DMS153 (cell line): ENCODE measurements at regions not wholly inside any gene's neighbourhood (a gene's known extent, or its start where the extent isn't known, plus 50 kb on each side); places are given as distances from the start of the nearest gene placed in this dataset.
"Not testable (repeated sequence)": the region's sequence is repeated elsewhere in the genome, so short reads cannot be mapped to it uniquely, and the experiment has no call there.

Experiments
- DNase-seq: peaks from one replicate; lab custom pipeline; 2025; lab: John Stamatoyannopoulos, UW

DNA sequence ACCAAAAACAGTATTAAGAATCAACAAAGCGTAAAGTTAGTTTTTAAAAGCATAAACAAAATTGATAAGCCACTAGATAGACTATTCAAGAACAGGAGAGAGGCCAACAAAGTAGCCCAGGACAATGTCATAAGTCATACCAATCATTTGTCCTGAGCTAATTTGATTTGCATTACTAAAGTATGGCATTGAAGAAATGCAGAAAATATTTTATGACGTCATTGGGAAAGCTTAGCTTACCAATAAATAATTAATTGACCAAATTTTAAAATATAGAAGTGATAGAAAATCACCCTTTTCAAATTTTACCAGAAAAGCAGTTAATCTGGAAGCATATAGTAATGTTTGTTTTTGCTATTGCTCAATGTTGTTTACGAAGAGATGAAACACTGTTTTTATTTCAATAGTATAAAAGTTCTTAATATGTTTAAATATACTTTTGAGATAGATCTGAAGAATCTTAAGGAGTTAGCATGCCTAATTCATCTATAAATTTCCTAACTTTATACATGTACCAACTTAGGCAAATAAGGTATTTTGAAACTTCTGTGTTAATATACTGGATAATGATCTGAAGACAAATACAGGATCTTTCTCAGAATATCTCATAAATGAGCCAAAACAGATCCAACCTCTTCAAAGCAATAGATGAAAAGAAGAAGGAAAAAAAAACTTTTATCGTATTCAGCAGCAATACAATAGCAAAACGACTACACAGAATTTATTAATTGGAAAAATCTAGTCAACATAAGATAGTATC lies 1118.5 kb downstream of the SLC16A7 start:
- no peak for DNase-seq

DNA sequence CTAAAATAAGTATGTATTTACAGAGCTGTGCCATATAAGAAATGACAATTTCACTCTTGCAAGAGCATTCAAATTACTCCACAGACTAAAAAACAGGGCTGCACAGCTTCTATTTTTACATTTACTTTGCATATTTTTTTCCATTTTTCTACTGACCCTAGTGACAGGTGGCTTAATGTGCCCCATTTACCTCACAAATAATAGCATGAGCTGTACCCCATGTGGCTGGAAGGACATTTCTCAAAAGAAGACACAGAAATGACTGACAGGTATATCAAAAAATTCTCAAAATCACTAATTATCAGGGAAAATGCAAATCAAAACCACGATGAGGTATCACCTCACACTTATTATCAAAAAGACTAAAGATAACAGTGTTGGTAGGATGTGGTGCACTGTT lies 1128.6 kb downstream of the SLC16A7 start:
- no peak for DNase-seq

DNA sequence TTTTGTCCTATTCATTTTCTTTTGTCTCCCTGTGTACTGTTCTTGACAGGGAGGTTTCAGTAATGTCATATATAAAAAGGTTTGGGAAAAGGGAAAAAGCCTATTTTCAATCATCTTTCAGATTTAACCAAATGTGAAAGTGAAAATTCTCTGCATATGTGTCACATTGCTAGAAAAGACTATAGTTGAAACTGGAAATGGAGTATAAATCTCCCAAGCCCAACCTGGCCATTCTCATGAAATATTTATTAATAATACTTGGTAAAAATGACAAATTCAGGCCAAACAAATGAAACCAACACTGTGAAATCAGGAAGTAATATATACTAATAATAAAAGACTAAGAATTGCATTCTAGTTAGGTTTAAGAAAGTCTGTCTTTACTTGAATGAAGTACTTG lies 1129.2 kb downstream of the SLC16A7 start:
- DNase-seq = no peak

DNA sequence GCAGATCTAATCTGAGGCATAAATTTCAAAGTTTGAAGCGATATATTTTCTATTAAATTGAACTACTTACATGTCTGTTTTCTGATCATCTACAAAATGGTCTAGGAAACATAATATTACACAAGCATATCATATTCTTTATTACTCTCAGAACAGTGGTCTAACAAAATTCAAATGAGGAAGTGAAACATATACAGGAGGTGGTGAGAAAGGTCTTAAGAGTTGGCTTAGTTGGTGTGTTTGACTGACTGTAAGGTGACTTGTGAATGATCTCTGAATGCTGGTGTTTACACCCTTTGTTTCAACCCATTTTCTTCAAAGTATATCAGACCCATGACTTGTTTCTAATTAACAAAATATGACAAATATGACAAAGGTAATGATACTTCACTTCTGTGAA lies 1156.8 kb downstream of the SLC16A7 start:
- DNase-seq = no peak

DNA sequence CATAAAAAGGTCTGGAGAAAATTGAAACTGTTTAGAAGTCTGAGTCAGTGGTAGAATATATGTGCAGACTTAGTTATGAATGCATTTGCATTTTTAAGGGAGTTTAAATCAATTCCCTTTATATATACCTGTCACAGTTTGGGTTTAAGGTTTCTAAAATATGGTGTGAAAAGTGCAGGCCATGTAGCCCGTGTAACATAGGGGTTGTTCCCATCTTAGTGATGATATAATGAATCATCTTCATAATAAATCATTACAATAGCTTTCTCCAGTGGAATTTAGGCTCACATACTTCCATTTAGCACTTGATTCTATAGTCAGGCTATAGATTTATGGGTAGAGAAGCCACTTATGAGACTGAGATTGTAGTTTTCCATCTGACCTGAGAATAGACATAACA lies 1162.4 kb downstream of the SLC16A7 start:
- no peak for DNase-seq

DNA sequence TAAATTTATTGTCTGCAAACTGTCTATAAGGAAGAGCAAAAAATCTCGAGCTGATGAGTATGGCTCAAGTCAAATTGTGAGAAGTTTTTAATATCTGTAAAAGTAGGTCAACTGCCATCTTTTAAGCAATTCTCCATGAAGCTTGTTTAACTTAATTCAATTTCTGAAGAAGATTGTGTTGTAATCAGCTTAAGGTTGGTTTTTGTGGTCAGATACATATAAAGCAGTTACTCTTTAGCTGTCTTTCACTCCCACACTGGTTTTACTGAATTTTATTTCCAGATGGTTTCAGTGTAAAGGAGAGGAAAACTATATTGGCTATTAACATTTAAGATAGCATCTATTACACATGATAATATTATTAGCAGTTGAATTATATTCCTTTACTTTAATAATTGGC lies 1165.1 kb downstream of the SLC16A7 start:
- DNase-seq = no peak

DNA sequence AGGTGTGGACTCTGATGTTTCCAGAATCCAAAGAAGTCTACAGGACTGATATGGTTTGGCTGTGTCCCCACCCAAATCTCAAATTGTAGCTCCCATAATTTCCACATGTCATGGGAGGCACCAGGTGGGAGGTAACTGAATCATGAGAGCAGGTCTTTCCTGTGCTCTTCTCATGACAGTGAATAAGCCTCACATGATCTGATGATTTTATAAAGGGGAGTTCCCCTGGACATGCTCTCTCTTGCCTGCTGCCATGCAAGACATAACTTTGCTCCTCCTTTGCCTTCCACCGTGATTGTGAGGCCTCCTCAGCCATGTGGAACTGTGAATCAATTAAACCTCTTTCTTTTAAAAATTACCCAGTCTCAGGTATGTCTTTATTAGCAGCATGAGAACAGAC lies 1205.3 kb downstream of the SLC16A7 start:
- DNase-seq = not testable (repeated sequence)

DNA sequence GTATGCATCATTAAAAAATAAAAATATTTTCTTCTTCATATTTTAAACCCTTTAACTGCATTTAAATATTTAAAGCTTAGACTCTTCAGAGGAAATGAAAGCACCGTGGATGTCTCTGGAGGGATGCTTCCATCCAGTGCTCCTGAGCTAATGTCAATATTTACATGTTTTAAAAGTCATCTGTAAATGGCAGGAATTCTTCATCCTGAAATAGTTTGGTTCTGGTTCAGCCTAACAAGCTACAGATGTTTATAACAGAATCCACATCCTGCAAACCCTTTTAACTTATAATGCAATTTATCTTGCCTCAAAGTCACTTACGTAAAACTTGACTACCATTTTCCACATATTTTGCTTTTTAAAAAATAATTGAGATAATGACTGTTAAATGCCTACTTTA lies 1207.3 kb downstream of the SLC16A7 start:
- DNase-seq = no peak

DNA sequence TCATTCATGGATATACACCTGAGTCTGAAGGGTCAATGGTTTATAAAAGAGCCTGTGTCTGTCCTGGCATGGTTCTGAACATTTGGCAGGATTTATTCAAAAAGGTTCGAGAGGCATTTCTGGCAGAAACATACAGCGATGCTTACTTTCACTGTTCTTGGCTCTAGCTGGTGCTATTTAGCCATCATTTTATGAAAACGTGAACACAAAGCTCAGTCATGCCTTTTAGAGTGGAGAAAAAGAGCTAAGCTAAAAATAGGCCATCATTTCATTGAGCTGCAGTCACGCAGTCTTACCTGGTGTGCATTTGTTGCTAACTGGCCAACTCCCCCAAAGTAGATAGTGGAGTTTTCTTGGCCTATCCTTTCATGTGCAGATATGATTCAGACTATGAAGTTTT lies 1209.5 kb downstream of the SLC16A7 start:
- no peak for DNase-seq

DNA sequence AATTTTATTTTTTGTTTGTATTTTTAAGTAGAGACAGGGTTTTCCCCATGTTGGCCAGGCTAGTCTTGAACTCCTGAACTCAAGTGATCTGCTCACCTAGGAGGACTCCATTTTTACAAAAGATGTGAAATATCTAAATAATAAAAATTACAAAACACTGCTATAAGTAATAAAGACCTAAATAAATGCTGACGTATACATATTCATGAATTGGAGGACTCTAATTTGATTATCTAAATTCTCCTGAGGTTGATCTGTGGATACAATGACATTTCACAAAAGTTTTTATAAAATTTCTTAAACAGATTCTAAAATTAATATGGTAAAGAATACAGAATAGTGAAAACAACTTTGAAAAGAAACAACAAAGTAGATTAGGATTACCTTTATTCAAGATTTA lies 1224.0 kb downstream of the SLC16A7 start:
- no peak for DNase-seq

DNA sequence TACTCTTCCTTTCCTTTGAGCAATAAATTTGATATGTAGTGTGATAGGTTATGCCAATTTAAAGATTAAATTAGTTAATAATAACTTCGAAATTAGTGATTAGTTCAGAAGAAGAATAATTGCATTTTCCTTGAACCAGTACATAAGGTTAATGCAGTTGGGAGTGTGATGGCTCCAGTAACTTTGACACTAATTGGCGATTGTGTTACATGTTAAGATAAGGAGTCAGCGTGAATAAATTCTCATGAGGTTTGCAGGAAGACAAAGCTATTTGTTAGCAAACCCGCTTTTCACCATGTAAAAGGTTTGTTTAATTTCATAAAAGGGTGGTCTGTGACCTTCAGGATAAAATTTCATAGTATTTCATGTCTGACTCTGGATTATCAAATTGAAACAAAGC lies 1226.8 kb downstream of the SLC16A7 start:
- DNase-seq = no peak

DNA sequence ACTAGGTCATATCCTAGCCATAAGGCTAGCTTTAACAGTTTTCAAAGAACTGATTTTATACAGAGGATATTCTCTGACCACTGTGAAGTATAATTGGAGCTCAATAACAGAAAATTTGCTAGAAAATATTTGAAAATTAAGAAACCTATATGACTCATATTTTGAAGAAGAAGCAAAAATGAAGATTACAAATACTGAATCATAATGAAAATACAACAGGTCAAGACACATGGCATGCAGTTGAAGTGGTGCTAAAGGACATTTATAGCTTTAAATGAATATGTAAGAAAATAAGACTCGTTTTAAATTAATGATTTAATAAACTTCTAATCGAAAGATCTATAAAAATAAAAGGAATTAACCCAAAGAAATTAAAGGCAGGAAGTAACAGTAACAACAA lies 1234.6 kb downstream of the SLC16A7 start:
- DNase-seq = no peak

DNA sequence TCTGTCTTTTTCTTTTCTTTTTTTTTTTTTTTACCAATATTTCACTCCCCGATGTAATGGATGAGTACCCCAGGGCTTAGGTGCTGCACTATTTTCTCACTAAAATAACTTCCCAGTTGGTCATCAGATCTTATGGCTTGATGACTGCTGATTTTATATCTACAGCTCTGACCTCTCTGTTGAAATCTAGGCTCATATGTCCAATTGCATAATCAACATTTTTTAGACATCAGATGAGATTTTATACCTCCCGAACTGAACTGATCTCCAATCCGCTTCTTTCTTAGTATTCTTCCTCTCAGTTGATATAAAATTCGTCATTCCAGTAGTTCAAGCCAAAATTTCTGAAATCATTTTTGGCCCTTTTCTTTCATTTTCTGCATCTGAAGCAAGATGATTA lies 1236.5 kb downstream of the SLC16A7 start:
- DNase-seq = no peak

DNA sequence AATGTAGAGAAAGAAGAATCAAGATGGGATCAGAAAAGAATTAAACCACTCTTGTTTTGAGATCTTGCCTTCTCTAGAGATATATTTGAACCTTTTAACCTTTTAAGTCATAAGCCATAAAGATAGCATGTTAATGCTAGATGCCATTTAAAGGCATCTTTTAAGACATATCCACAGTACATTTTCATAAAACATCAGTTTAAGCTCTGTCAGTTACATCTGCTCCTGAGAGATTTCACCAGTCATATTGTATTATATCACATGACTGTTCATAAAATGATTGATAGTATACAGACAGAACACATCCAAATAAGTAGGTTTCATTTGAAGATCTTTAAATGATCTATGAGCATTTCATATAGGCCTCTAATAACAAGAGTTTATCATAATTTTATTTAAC lies 1238.5 kb downstream of the SLC16A7 start:
- DNase-seq = no peak

DNA sequence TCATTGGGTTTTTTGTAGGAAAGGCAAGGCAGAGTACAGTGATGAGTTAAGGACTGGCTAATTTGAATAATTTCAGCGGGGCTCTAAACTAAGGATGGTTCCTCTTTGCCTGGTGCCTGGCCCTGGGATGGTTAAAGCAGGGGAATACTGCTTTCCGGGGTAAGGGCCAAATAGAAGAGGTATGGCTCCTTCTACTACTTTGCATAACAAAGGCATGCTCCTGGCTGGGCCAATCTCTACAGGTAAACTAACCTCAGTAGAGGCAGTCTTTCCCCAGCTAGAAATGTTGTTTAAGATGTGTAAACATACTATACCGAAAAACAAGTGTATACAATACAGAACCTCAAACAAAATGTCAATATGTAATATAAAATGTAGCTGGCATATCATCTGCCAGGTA lies 1239.0 kb downstream of the SLC16A7 start:
- DNase-seq = no peak

DNA sequence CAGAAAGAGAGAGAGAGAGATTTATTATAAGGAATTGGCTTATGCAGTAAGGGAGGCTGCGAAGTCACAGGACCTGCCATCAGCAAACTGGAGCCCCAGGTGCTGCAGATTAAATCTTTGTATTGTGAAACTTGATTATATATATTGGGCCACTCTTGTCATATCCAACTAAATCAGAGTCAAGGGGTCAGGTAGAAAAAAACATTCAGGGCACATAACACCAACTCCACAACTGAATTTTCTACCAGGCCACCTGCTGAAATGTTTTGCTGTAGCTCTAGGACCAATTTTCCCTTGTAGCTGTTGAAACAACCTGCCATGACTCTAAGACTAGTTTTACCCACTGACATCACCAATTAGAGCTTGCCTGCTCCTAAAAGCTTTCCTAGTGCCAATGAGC lies 1240.8 kb downstream of the SLC16A7 start:
- DNase-seq = no peak

DNA sequence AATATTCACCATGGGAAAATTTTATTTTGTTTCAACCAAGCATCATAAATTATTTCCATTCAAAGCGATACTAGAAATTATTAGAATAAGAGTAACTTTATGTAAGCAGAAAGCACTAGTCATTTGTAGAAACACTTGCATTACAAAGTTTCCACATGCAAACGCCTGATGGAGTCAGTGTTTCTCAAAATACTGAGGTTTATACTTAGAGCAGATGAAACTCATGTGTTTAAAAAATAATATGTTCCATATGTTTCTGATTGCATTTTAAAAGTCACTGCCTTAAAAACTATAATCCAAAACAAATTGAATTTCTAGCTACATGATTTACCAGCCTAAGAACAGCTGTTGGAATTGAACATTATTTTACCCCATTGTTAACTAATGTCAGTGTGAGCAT lies 1246.4 kb downstream of the SLC16A7 start:
- no peak for DNase-seq

DNA sequence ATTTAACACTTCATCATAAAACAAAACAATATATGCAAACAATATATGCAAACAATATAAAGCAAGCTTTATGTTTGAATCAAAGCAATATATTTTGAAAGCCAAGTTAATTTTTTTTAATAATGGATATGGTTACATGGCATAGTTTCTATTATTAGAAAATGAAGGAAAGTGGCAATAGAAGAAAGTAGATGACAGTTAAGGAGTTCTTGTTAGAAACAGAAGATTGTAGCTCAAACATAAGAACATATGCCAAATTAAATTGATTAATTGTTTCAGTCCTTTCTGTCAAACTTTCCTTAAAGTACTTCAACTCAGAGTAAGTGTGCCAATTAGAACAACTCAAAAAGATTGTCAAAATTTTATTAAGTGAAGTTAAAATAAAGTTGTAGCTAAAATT lies 1248.3 kb downstream of the SLC16A7 start:
- no peak for DNase-seq

DNA sequence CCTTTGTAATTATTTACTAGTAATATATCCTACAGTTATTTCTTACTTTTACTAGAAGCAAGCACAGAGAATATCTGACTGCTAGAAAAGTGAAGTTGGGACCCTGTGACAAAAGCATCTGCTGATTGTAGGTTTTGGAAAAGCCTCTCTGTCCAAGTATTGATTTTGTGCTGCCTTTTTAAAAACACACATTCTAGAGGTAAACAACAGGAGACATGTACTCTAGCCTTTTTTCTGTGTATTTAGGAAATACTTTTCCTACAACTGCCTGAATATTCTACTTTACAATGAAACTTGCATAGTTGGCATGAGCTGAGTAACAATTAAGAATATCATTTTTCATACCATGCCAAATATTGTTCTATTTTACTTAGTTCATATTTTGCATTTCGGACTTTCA lies 1249.0 kb downstream of the SLC16A7 start:
- no peak for DNase-seq

DNA sequence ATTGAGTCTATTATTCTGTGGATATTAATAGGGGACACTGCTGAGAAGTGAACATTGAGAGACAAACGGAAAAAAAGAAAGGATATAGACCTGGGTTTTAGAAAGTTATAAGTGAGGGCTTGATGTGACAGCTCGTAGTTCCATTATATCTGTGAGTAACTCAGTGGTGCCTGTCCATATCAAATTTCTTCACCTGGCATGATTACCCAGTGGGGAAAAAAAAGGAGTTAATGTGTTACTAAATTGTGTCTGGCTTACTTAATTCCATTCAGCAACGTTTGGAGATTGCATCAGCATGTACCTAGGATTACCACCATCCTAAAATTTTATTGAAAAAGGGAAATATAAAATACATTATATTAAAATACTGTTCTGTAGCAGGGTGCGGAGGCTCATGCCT lies 1249.9 kb downstream of the SLC16A7 start:
- no peak for DNase-seq

DNA sequence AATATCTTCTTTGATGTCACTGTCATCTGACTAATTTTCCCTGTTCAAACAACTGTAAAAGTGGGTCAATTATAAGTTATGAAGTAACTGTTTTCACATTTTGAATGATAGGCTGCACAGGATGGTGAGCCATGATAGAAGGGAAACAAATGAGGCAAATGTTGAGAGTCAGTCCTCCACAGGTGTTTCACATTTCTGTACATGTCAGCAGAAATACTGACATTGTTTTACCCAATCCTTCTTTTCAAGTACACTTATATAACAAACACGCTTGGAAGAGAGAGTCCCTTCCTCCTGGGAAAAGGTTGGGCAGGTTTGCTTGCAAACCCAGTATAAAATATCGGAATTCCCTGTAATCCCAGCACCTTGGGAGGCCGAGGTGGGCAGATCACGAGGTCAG lies 1251.5 kb downstream of the SLC16A7 start:
- no peak for DNase-seq

DNA sequence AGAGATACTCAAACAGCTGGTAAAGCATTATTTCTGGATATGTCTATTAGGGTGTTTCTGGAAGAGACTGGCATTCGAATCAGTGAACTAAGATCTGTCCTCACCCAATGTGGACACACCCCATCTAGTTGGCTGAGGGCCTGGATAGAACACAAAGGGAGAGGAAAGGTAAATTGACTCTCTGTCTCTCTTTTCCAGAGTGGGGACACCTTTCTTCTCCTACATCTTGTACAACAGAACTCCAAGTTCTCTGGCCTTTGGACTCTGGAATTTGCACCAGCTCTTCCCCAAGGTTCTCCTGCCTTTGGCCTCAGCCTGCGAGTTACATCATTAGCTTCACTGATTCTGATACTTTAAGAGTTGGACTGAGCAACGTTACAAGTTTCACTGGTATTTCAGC lies 1253.9 kb downstream of the SLC16A7 start:
- no peak for DNase-seq

DNA sequence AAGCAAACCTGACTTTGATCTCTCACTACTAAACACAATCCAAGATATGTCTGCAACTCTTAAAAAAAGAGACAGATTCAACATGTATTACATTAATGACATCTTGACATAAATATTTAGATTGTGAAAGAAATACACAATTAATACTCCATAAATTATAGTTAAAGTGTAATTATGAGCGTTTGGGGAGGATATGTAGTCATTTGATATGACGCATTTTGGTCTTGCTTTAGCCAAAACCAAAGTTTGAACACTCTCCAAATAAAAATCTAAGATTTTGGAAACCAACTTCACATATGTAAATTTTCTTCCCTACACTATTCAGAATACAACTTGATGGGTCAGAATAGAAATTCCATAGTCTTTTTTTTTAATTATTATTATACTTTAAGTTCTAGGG lies 1257.6 kb downstream of the SLC16A7 start:
- DNase-seq = no peak

DNA sequence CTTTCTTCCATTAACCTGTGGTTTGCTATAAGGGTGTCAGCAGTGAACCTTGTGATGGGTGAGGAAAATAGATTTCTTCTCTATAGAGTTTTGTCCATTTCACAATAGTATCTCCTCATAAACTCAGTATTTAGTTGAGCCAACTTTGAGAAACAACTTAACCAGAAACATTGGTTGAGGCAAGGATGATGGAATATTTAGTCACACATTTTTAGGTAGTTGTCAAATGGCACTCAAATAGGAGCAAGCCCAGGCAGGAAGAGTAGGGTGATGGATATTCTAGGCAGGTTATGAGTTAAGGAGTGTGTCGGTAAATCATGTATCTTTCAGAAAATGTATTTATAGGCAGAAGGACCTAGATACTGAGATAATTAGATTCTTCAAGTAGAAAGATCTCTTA lies 1267.6 kb downstream of the SLC16A7 start:
- DNase-seq = no peak

DNA sequence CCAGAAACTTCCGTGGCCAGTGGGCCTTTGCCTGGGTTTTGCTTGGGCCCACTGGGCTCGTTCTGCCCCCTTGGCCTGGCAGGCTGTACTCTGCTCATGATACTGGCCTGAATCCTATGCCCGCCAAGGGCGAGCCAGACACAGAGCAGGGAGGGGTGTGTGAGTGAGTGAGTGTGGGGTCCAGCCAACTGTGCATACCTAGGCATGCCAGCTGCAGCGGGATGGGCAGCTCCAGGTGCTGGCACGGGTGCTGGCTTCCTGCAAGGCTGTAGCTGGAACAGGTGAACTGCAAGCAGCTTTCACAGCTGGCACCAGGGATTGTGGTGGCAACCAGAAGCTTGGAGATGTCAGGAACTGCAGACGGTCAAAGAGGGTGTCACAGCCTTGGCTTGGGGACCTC lies 1276.4 kb downstream of the SLC16A7 start:
- no peak for DNase-seq
